ENCODE measurements at regions not wholly inside any gene's neighbourhood (a gene's known extent, or its start where the extent isn't known, plus 50 kb on each side); places are given as distances from the start of the nearest gene placed in this dataset.

GRCh38 chr4:160872491-160872890 lies 1291.3 kb downstream of the FSTL5 start:
- H3K36me3 ChIP-seq (ENCODE audit: control insufficient read depth in 2 of 2, insufficient read depth in 2 of 2, low read length in 2 of 2): no peaks in the 10 kb centered on the region
- no peak overlapping the region for H3K4me3 ChIP-seq (ENCODE audit: low read length in 2 of 2)
- H3K9me3 ChIP-seq (ENCODE audit: control insufficient read depth in 2 of 2, low read length in 2 of 2): no peaks in the 10 kb centered on the region
- no peaks in the 10 kb centered on the region for H3K27me3 ChIP-seq (ENCODE audit: control insufficient read depth in 2 of 2, insufficient read depth in 2 of 2, low read length in 2 of 2)
- H3K9ac ChIP-seq (ENCODE audit: low read depth in 1 of 2, low read length in 2 of 2): no peak overlapping the region
- no peaks in the 10 kb centered on the region for H3K4me1 ChIP-seq (ENCODE audit: control insufficient read depth in 2 of 2, insufficient read depth in 2 of 2, low read length in 2 of 2)
- H3K27ac ChIP-seq (ENCODE audit: low read depth in 2 of 2, low read length in 2 of 2): no peak overlapping the region

- no peak overlapping the region for H3K27ac ChIP-seq (ENCODE audit: low read depth in 2 of 2, low read length in 2 of 2)
- H3K4me3 ChIP-seq (ENCODE audit: low read length in 2 of 2): no peak overlapping the region
- no peaks in the 10 kb centered on the region for H3K27me3 ChIP-seq (ENCODE audit: control insufficient read depth in 2 of 2, insufficient read depth in 2 of 2, low read length in 2 of 2)
- no peaks in the 10 kb centered on the region for H3K9me3 ChIP-seq (ENCODE audit: control insufficient read depth in 2 of 2, low read length in 2 of 2)
- H3K36me3 ChIP-seq (ENCODE audit: control insufficient read depth in 2 of 2, insufficient read depth in 2 of 2, low read length in 2 of 2): no peaks in the 10 kb centered on the region
- no peaks in the 10 kb centered on the region for H3K4me1 ChIP-seq (ENCODE audit: control insufficient read depth in 2 of 2, insufficient read depth in 2 of 2, low read length in 2 of 2)
- no peak overlapping the region for H3K9ac ChIP-seq (ENCODE audit: low read depth in 1 of 2, low read length in 2 of 2)
Measured at GRCh38 chr4:160877087-160877790, 1286.6 kb downstream of the FSTL5 start.

GRCh38 chr4:160880180-160880579 lies 1283.6 kb downstream of the FSTL5 start:
- no peak overlapping the region for H3K27ac ChIP-seq (ENCODE audit: low read depth in 2 of 2, low read length in 2 of 2)
- H3K36me3 ChIP-seq (ENCODE audit: control insufficient read depth in 2 of 2, insufficient read depth in 2 of 2, low read length in 2 of 2): no peaks in the 10 kb centered on the region
- H3K27me3 ChIP-seq (ENCODE audit: control insufficient read depth in 2 of 2, insufficient read depth in 2 of 2, low read length in 2 of 2): no peaks in the 10 kb centered on the region
- H3K9ac ChIP-seq (ENCODE audit: low read depth in 1 of 2, low read length in 2 of 2): no peak overlapping the region
- no peaks in the 10 kb centered on the region for H3K9me3 ChIP-seq (ENCODE audit: control insufficient read depth in 2 of 2, low read length in 2 of 2)
- no peak overlapping the region for H3K4me3 ChIP-seq (ENCODE audit: low read length in 2 of 2)
- no peaks in the 10 kb centered on the region for H3K4me1 ChIP-seq (ENCODE audit: control insufficient read depth in 2 of 2, insufficient read depth in 2 of 2, low read length in 2 of 2)

GRCh38 chr4:160887668-160888067 lies 1276.1 kb downstream of the FSTL5 start:
- H3K27ac ChIP-seq (ENCODE audit: low read depth in 2 of 2, low read length in 2 of 2): no peak overlapping the region
- peaks cover 0 to 2% of the 10 kb centered on the region in 2 donors for H3K9me3 ChIP-seq (ENCODE audit: control insufficient read depth in 2 of 2, low read length in 2 of 2)
- no peak overlapping the region for H3K9ac ChIP-seq (ENCODE audit: low read depth in 1 of 2, low read length in 2 of 2)
- H3K4me3 ChIP-seq (ENCODE audit: low read length in 2 of 2): no peak overlapping the region
- no peaks in the 10 kb centered on the region for H3K27me3 ChIP-seq (ENCODE audit: control insufficient read depth in 2 of 2, insufficient read depth in 2 of 2, low read length in 2 of 2)
- no peaks in the 10 kb centered on the region for H3K4me1 ChIP-seq (ENCODE audit: control insufficient read depth in 2 of 2, insufficient read depth in 2 of 2, low read length in 2 of 2)
- H3K36me3 ChIP-seq (ENCODE audit: control insufficient read depth in 2 of 2, insufficient read depth in 2 of 2, low read length in 2 of 2): no peaks in the 10 kb centered on the region

- Histone ChIP-seq H3K9ac (ENCODE audit: low read depth in 1 of 2, low read length in 2 of 2) (no peak overlapping the region), H3K4me3 (ENCODE audit: low read length in 2 of 2) (no peak overlapping the region), H3K4me1 (ENCODE audit: control insufficient read depth in 2 of 2, insufficient read depth in 2 of 2, low read length in 2 of 2) (no peaks in the 10 kb centered on the region), H3K27me3 (ENCODE audit: control insufficient read depth in 2 of 2, insufficient read depth in 2 of 2, low read length in 2 of 2) (no peaks in the 10 kb centered on the region), H3K27ac (ENCODE audit: low read depth in 2 of 2, low read length in 2 of 2) (no peak overlapping the region), H3K9me3 (ENCODE audit: control insufficient read depth in 2 of 2, low read length in 2 of 2) (no peaks in the 10 kb centered on the region), H3K36me3 (ENCODE audit: control insufficient read depth in 2 of 2, insufficient read depth in 2 of 2, low read length in 2 of 2) (no peaks in the 10 kb centered on the region)
Measured at GRCh38 chr4:160894128-160894527, 1269.7 kb downstream of the FSTL5 start.

- no peaks in the 10 kb centered on the region for H3K4me1 ChIP-seq (ENCODE audit: control insufficient read depth in 2 of 2, insufficient read depth in 2 of 2, low read length in 2 of 2)
- no peaks in the 10 kb centered on the region for H3K9me3 ChIP-seq (ENCODE audit: control insufficient read depth in 2 of 2, low read length in 2 of 2)
- H3K9ac ChIP-seq (ENCODE audit: low read depth in 1 of 2, low read length in 2 of 2): no peak overlapping the region
- H3K27ac ChIP-seq (ENCODE audit: low read depth in 2 of 2, low read length in 2 of 2): no peak overlapping the region
- H3K27me3 ChIP-seq (ENCODE audit: control insufficient read depth in 2 of 2, insufficient read depth in 2 of 2, low read length in 2 of 2): no peaks in the 10 kb centered on the region
- no peak overlapping the region for H3K4me3 ChIP-seq (ENCODE audit: low read length in 2 of 2)
- no peaks in the 10 kb centered on the region for H3K36me3 ChIP-seq (ENCODE audit: control insufficient read depth in 2 of 2, insufficient read depth in 2 of 2, low read length in 2 of 2)
Measured at GRCh38 chr4:160894809-160895208, 1269.0 kb downstream of the FSTL5 start.

GRCh38 chr4:160927311-160927710 lies 1236.5 kb downstream of the FSTL5 start:
- Histone ChIP-seq H3K9ac (ENCODE audit: low read depth in 1 of 2, low read length in 2 of 2) (no peak overlapping the region), H3K4me3 (ENCODE audit: low read length in 2 of 2) (no peak overlapping the region), H3K27me3 (ENCODE audit: control insufficient read depth in 2 of 2, insufficient read depth in 2 of 2, low read length in 2 of 2) (no peaks in the 10 kb centered on the region), H3K27ac (ENCODE audit: low read depth in 2 of 2, low read length in 2 of 2) (no peak overlapping the region), H3K36me3 (ENCODE audit: control insufficient read depth in 2 of 2, insufficient read depth in 2 of 2, low read length in 2 of 2) (no peaks in the 10 kb centered on the region), H3K9me3 (ENCODE audit: control insufficient read depth in 2 of 2, low read length in 2 of 2) (no peaks in the 10 kb centered on the region), H3K4me1 (ENCODE audit: control insufficient read depth in 2 of 2, insufficient read depth in 2 of 2, low read length in 2 of 2) (no peaks in the 10 kb centered on the region)

- no peak overlapping the region for H3K9ac ChIP-seq (ENCODE audit: low read depth in 1 of 2, low read length in 2 of 2)
- H3K27me3 ChIP-seq (ENCODE audit: control insufficient read depth in 2 of 2, insufficient read depth in 2 of 2, low read length in 2 of 2): no peaks in the 10 kb centered on the region
- no peak overlapping the region for H3K4me3 ChIP-seq (ENCODE audit: low read length in 2 of 2)
- no peaks in the 10 kb centered on the region for H3K4me1 ChIP-seq (ENCODE audit: control insufficient read depth in 2 of 2, insufficient read depth in 2 of 2, low read length in 2 of 2)
- H3K9me3 ChIP-seq (ENCODE audit: control insufficient read depth in 2 of 2, low read length in 2 of 2): no peaks in the 10 kb centered on the region
- no peaks in the 10 kb centered on the region for H3K36me3 ChIP-seq (ENCODE audit: control insufficient read depth in 2 of 2, insufficient read depth in 2 of 2, low read length in 2 of 2)
- H3K27ac ChIP-seq (ENCODE audit: low read depth in 2 of 2, low read length in 2 of 2): no peak overlapping the region
Measured at GRCh38 chr4:160928482-160928881, 1235.3 kb downstream of the FSTL5 start.

- no peak overlapping the region for H3K4me3 ChIP-seq (ENCODE audit: low read length in 2 of 2)
- no peaks in the 10 kb centered on the region for H3K27me3 ChIP-seq (ENCODE audit: control insufficient read depth in 2 of 2, insufficient read depth in 2 of 2, low read length in 2 of 2)
- H3K9me3 ChIP-seq (ENCODE audit: control insufficient read depth in 2 of 2, low read length in 2 of 2): no peaks in the 10 kb centered on the region
- no peaks in the 10 kb centered on the region for H3K36me3 ChIP-seq (ENCODE audit: control insufficient read depth in 2 of 2, insufficient read depth in 2 of 2, low read length in 2 of 2)
- H3K4me1 ChIP-seq (ENCODE audit: control insufficient read depth in 2 of 2, insufficient read depth in 2 of 2, low read length in 2 of 2): no peaks in the 10 kb centered on the region
- no peak overlapping the region for H3K9ac ChIP-seq (ENCODE audit: low read depth in 1 of 2, low read length in 2 of 2)
- H3K27ac ChIP-seq (ENCODE audit: low read depth in 2 of 2, low read length in 2 of 2): no peak overlapping the region
Measured at GRCh38 chr4:160947653-160948052, 1216.1 kb downstream of the FSTL5 start.

GRCh38 chr4:160956875-160957274 lies 1206.9 kb downstream of the FSTL5 start:
- H3K36me3 ChIP-seq (ENCODE audit: control insufficient read depth in 2 of 2, insufficient read depth in 2 of 2, low read length in 2 of 2): no peaks in the 10 kb centered on the region
- H3K27ac ChIP-seq (ENCODE audit: low read depth in 2 of 2, low read length in 2 of 2): no peak overlapping the region
- H3K9ac ChIP-seq (ENCODE audit: low read depth in 1 of 2, low read length in 2 of 2): no peak overlapping the region
- no peaks in the 10 kb centered on the region for H3K9me3 ChIP-seq (ENCODE audit: control insufficient read depth in 2 of 2, low read length in 2 of 2)
- no peaks in the 10 kb centered on the region for H3K4me1 ChIP-seq (ENCODE audit: control insufficient read depth in 2 of 2, insufficient read depth in 2 of 2, low read length in 2 of 2)
- H3K4me3 ChIP-seq (ENCODE audit: low read length in 2 of 2): no peak overlapping the region
- no peaks in the 10 kb centered on the region for H3K27me3 ChIP-seq (ENCODE audit: control insufficient read depth in 2 of 2, insufficient read depth in 2 of 2, low read length in 2 of 2)

GRCh38 chr4:160969925-160970324 lies 1193.9 kb downstream of the FSTL5 start:
- Histone ChIP-seq H3K4me1 (ENCODE audit: control insufficient read depth in 2 of 2, insufficient read depth in 2 of 2, low read length in 2 of 2) (no peaks in the 10 kb centered on the region), H3K27ac (ENCODE audit: low read depth in 2 of 2, low read length in 2 of 2) (no peak overlapping the region), H3K27me3 (ENCODE audit: control insufficient read depth in 2 of 2, insufficient read depth in 2 of 2, low read length in 2 of 2) (no peaks in the 10 kb centered on the region), H3K9ac (ENCODE audit: low read depth in 1 of 2, low read length in 2 of 2) (no peak overlapping the region), H3K4me3 (ENCODE audit: low read length in 2 of 2) (no peak overlapping the region), H3K36me3 (ENCODE audit: control insufficient read depth in 2 of 2, insufficient read depth in 2 of 2, low read length in 2 of 2) (no peaks in the 10 kb centered on the region), H3K9me3 (ENCODE audit: control insufficient read depth in 2 of 2, low read length in 2 of 2) (no peaks in the 10 kb centered on the region)

Data from mucosa of rectum (tissue), 2 donors.